ENCODE measurements at regions not wholly inside any gene's neighbourhood (a gene's known extent, or its start where the extent isn't known, plus 50 kb on each side); places are given as distances from the start of the nearest gene placed in this dataset.

DNA sequence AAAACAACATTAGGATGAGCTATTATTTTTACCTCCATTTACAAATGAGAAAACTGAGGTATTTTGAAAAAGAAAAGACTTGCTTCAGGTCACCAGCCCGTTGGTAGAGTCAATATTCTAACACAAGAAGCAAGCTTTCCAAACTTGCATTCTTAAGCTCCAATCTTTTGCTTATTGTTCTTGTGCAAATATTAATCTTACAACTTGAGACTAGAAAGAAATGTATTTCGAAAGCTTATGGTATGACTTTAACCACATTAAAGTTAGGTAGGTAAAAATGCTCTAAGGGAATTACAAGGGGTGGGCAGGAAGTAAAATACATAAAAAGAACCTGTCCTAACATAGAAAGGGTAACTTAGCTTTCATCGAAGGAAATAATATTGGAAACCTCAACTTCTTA, 453.9 kb downstream of the SLITRK5 start:
- Histone ChIP-seq H3K9me3 (ENCODE audit: low read depth, low read length) (no peaks in the 10 kb centered on the region), H3K4me1 (ENCODE audit: insufficient read depth, low read length) (no peaks in the 10 kb centered on the region), H3K27me3 (ENCODE audit: insufficient read depth, low read length) (no peaks in the 10 kb centered on the region), H3K4me3 (ENCODE audit: low read length) (no peak overlapping the region)

GRCh38 chr13:88136098-88136790, 465.1 kb downstream of the SLITRK5 start:
- Histone ChIP-seq H3K9me3 (ENCODE audit: low read depth, low read length) (no peaks in the 10 kb centered on the region), H3K4me1 (ENCODE audit: insufficient read depth, low read length) (no peaks in the 10 kb centered on the region), H3K4me3 (ENCODE audit: low read length) (no peak overlapping the region), H3K27me3 (ENCODE audit: insufficient read depth, low read length) (no peaks in the 10 kb centered on the region)

DNA sequence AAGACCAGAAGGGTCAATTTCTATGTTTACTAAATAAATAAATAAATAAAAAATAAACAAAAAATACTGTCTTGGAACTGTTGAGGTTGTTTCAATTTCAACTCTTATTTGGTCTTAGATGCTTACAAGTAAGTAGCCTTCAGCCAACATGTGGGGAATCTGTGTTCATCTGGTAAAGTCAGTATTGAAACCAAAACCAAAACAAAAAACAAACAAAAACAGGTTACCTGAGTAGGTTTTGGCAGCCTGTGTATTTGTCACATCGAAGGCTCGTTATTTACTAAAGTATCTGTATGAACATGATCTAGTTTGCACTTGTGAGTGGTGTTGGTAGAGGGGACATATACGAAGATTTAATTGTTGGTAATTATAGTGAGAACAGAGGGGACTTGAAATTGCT, 471.5 kb downstream of the SLITRK5 start:
- no peaks in the 10 kb centered on the region for H3K27me3 ChIP-seq (ENCODE audit: insufficient read depth, low read length)
- H3K4me1 ChIP-seq (ENCODE audit: insufficient read depth, low read length): no peaks in the 10 kb centered on the region
- H3K9me3 ChIP-seq (ENCODE audit: low read depth, low read length): no peaks in the 10 kb centered on the region
- no peak overlapping the region for H3K4me3 ChIP-seq (ENCODE audit: low read length)

DNA sequence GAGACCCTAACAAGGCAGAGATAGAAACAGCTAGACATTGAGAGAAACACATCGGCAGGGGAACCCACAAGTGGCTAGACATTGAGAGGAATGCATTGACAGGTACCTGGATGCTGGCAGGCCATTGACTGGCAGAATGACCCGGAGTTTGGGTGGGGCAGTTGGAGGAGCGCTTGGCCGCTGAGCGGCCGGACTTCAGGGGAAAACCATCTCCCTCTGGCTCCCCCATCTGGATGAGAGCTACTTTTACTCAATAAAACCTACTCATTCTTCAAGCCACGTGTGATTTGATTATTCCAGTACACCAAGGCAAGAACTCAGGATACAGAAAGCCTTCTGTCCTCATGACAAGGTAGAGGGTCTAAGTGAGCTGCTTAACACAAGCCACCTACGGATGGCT, 473.4 kb downstream of the SLITRK5 start:
- no peaks in the 10 kb centered on the region for H3K27me3 ChIP-seq (ENCODE audit: insufficient read depth, low read length)
- no peaks in the 10 kb centered on the region for H3K9me3 ChIP-seq (ENCODE audit: low read depth, low read length)

DNA sequence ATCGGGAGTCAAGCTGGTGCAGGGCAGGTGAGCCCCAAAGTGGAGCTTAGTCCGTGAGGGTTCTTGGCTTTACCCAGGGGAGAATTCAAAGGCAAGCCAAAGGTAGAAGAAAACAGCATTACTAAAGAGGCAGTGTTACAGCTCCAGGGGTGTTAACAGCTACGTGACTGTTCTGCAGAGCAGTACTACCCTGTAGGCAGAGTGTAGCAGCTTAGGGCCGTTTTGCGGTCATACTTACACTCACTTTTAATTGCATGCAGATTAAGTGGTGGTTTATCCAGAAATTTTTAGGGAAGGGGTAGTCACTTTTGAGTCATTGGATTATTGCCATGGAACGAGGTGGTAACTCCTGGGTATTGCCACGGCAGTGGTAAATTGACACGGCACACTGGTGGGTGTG, 482.2 kb downstream of the SLITRK5 start:
- no peak overlapping the region for H3K4me3 ChIP-seq (ENCODE audit: low read length)
- H3K9me3 ChIP-seq (ENCODE audit: low read depth, low read length): no peaks in the 10 kb centered on the region
- H3K27me3 ChIP-seq (ENCODE audit: insufficient read depth, low read length): no peaks in the 10 kb centered on the region
- H3K4me1 ChIP-seq (ENCODE audit: insufficient read depth, low read length): no peaks in the 10 kb centered on the region

More for the DNA sequence above, 473.4 kb downstream of the SLITRK5 start:
- no peak overlapping the region for H3K4me3 ChIP-seq (ENCODE audit: low read length)
- H3K4me1 ChIP-seq (ENCODE audit: insufficient read depth, low read length): no peaks in the 10 kb centered on the region

DNA sequence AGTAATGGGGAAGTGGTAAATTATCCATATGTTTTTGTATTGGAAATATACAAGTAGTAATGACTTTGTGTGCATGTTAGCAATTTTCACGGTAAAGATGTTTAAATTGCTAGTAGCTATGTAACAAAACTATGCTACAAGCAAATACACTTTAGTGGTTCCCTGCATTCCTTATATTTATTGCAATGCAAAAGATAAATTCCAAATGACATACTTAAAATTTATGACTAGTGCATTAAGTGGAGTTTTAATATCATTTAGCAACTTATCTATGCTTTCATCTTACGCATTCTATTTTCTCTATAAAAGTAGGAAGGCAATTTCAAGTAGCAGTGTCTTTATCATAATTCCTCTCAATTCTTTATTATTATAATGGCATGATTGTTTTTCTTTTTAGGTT, 482.8 kb downstream of the SLITRK5 start:
- H3K4me1 ChIP-seq (ENCODE audit: insufficient read depth, low read length): no peaks in the 10 kb centered on the region

GRCh38 chr13:88162076-88162702, 491.0 kb downstream of the SLITRK5 start:
- no peak overlapping the region for H3K4me3 ChIP-seq (ENCODE audit: low read length)
- H3K9me3 ChIP-seq (ENCODE audit: low read depth, low read length): no peaks in the 10 kb centered on the region
- H3K4me1 ChIP-seq (ENCODE audit: insufficient read depth, low read length): no peaks in the 10 kb centered on the region
- no peaks in the 10 kb centered on the region for H3K27me3 ChIP-seq (ENCODE audit: insufficient read depth, low read length)

More for the DNA sequence above, 482.8 kb downstream of the SLITRK5 start:
- H3K27me3 ChIP-seq (ENCODE audit: insufficient read depth, low read length): no peaks in the 10 kb centered on the region
- H3K9me3 ChIP-seq (ENCODE audit: low read depth, low read length): no peaks in the 10 kb centered on the region
- no peak overlapping the region for H3K4me3 ChIP-seq (ENCODE audit: low read length)

- Histone ChIP-seq H3K27me3 (ENCODE audit: insufficient read depth, low read length) (no peaks in the 10 kb centered on the region), H3K4me1 (ENCODE audit: insufficient read depth, low read length) (no peaks in the 10 kb centered on the region), H3K9me3 (ENCODE audit: low read depth, low read length) (no peaks in the 10 kb centered on the region), H3K4me3 (ENCODE audit: low read length) (no peak overlapping the region)
Observed at GRCh38 chr13:88176231-88176630, 505.1 kb downstream of the SLITRK5 start.

DNA sequence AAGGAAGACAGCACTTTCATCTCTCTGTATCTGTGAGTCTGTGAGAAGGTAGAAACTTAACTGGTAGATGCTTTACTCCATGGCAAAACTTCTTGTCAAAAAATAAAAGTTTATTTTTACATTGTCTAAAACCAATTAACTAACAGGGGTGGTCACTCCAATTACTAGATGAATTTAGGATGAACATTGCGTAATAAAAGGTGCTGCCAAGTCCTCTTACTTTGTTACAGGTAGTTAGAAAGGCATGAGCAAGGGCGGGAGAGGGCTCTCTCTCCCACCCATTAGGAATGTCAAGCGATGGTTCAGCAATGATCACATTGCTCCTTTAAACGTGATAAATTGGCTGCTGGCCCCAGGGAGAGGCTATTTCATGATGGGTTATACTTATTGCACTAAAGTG, 512.3 kb downstream of the SLITRK5 start:
- Histone ChIP-seq H3K4me1 (ENCODE audit: insufficient read depth, low read length) (no peaks in the 10 kb centered on the region), H3K27me3 (ENCODE audit: insufficient read depth, low read length) (no peaks in the 10 kb centered on the region)

DNA sequence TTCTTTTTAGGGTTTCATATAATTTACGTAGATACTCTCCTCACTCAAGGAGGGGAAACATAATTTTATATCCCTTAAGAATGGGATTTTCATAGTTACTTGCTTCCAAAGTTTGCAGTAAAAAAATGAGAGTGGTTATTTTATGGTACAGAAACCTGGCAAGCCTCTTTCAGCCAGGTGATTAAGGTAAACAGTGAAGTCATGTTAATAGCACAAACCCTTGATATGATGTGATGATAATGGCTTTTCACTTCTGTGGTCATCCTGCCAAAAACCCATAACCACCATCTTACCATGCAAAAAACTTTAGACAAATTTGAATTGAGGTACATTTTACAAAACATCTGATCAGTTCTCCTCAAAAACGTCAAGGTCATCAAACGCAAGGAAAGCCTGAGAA, 517.8 kb downstream of the SLITRK5 start:
- H3K27me3 ChIP-seq (ENCODE audit: insufficient read depth, low read length): no peaks in the 10 kb centered on the region
- H3K4me3 ChIP-seq (ENCODE audit: low read length): no peak overlapping the region
- no peaks in the 10 kb centered on the region for H3K4me1 ChIP-seq (ENCODE audit: insufficient read depth, low read length)
- no peaks in the 10 kb centered on the region for H3K9me3 ChIP-seq (ENCODE audit: low read depth, low read length)

More for the DNA sequence above, 512.3 kb downstream of the SLITRK5 start:
- H3K9me3 ChIP-seq (ENCODE audit: low read depth, low read length): no peaks in the 10 kb centered on the region
- H3K4me3 ChIP-seq (ENCODE audit: low read length): no peak overlapping the region

- Histone ChIP-seq H3K9me3 (ENCODE audit: low read depth, low read length) (no peaks in the 10 kb centered on the region), H3K4me1 (ENCODE audit: insufficient read depth, low read length) (no peaks in the 10 kb centered on the region)
Observed at GRCh38 chr13:88189728-88190127, 518.6 kb downstream of the SLITRK5 start.

DNA sequence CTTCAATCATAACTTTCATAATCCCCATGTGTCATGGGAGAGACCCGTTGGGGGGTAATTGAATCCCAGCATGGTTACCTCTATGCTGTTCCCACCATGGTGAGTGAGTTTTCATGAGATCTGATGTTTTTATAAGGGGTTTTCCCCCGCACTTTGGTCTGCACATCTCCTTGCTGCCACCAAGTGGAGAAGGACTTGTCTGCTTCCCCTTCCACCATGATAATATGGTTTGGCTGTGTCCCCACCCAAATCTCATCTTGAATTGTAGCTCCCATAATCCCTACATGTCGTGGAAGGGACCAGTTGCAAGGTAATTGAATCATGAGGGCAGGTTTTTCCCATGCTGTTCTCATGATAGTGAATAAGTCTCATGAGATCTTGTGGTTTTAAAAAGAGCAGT, 524.9 kb downstream of the SLITRK5 start:
- H3K4me3 ChIP-seq (ENCODE audit: low read length): no peak overlapping the region
- no peaks in the 10 kb centered on the region for H3K9me3 ChIP-seq (ENCODE audit: low read depth, low read length)
- H3K4me1 ChIP-seq (ENCODE audit: insufficient read depth, low read length): no peaks in the 10 kb centered on the region
- H3K27me3 ChIP-seq (ENCODE audit: insufficient read depth, low read length): no peaks in the 10 kb centered on the region

More at GRCh38 chr13:88189728-88190127, 518.6 kb downstream of the SLITRK5 start:
- Histone ChIP-seq H3K4me3 (ENCODE audit: low read length) (no peak overlapping the region), H3K27me3 (ENCODE audit: insufficient read depth, low read length) (no peaks in the 10 kb centered on the region)

- Histone ChIP-seq H3K4me3 (ENCODE audit: low read length) (no peak overlapping the region), H3K9me3 (ENCODE audit: low read depth, low read length) (no peaks in the 10 kb centered on the region), H3K27me3 (ENCODE audit: insufficient read depth, low read length) (no peaks in the 10 kb centered on the region), H3K4me1 (ENCODE audit: insufficient read depth, low read length) (no peaks in the 10 kb centered on the region)
Observed at GRCh38 chr13:88217372-88217771, 546.2 kb downstream of the SLITRK5 start.

- Histone ChIP-seq H3K4me3 (ENCODE audit: low read length) (no peak overlapping the region), H3K4me1 (ENCODE audit: insufficient read depth, low read length) (no peaks in the 10 kb centered on the region), H3K9me3 (ENCODE audit: low read depth, low read length) (no peaks in the 10 kb centered on the region), H3K27me3 (ENCODE audit: insufficient read depth, low read length) (no peaks in the 10 kb centered on the region)
Observed at GRCh38 chr13:88217883-88218282, 546.7 kb downstream of the SLITRK5 start.

GRCh38 chr13:88223958-88224357, 552.8 kb downstream of the SLITRK5 start:
- H3K4me1 ChIP-seq (ENCODE audit: insufficient read depth, low read length): no peaks in the 10 kb centered on the region
- H3K4me3 ChIP-seq (ENCODE audit: low read length): no peak overlapping the region
- H3K27me3 ChIP-seq (ENCODE audit: insufficient read depth, low read length): no peaks in the 10 kb centered on the region
- H3K9me3 ChIP-seq (ENCODE audit: low read depth, low read length): no peaks in the 10 kb centered on the region

DNA sequence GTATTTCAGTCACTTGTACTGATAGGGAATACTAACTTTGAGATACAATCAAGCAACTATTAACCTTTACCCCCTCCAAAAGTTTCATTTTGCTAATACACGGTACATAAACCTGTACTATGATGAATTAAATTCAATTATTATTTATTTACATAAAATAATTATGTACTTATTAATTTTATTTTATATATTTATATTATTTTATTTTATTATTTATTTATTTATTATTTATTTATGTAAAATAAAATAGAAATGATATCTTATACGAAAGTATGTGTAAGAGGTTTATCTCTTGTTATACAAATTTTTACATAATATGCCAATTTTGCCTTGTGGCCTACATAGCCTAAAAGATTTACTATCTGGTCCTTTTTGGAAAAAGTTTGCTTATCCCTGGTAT, 564.3 kb downstream of the SLITRK5 start:
- no peak overlapping the region for H3K4me3 ChIP-seq (ENCODE audit: low read length)
- no peaks in the 10 kb centered on the region for H3K4me1 ChIP-seq (ENCODE audit: insufficient read depth, low read length)
- H3K27me3 ChIP-seq (ENCODE audit: insufficient read depth, low read length): no peaks in the 10 kb centered on the region
- H3K9me3 ChIP-seq (ENCODE audit: low read depth, low read length): no peaks in the 10 kb centered on the region

Data from mononuclear cell (primary cell).